Suppressor macrophage treated with lipopolysaccharide for 4 hours (primary cell): ENCODE measurements at regions not wholly inside any gene's neighbourhood (a gene's known extent, or its start where the extent isn't known, plus 50 kb on each side); places are given as distances from the start of the nearest gene placed in this dataset.
"Not testable (repeated sequence)": the region's sequence is repeated elsewhere in the genome, so short reads cannot be mapped to it uniquely, and the experiment has no call there.

ENCODE experiments used
- DNase-seq: peaks from one replicate; pipeline ENCODE4 v3.0.0-alpha.2; 2020

DNA sequence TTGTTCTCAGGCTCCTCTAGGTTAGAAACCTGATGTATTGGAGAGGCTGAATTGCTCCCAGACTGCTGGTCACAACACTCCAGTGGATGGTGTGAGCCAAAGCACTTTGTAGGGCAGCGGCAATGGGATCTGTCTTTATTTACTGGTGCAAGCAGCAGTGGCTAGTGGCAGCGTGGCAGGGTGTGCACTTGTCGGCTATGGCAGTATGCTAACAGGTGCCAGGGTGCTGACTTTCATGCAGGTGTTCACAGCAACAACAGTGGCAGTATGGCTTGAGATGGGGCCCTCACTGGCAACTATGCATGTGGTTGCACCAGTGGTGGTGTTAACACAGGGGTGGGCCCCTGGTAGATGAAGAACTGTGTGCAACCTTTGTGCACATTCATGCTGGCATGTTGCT is 347.8 kb downstream of the DSC3 start:
- no peak for DNase-seq

DNA sequence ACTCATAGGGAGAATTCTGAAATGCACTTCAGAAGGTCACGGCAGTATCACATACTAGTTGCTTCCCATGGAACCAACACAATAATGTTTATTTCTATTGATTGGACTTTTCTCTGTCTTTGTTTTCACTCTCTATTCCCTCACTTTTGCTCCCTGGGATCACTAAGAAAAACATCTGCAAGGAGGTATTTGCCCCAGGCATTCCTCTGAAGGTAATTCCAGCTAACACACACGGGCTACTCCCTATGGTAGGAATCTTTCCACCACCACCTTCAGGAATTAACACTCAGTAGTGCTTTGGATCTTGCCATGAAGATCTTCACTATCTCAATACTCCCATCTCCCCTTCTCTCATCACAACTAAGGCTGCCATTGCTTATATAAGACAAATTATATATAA is 353.3 kb downstream of the DSC3 start:
- no peak for DNase-seq

DNA sequence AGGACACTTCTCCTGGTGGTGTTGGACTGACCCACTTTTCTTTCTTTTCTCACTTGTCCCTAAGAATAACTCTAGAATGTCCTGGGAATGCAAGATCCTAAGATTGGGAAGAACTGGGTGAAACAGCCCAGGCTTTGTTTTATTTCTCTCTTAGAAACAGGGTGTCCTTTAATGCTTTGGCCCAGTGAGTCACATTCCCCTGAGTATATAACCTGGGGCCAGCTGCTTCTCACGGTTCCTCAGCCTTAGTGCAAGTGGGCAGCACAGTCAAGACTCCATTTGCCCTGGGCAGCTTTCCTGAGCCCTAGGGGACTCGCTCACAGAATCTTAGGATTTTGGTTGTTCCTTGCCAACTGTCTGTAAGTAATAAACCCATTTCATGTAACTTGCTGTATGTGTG is 355.0 kb downstream of the DSC3 start:
- no peak for DNase-seq

- no peak for DNase-seq
Measured at GRCh38 chr18:30684825-30685481, 357.6 kb downstream of the DSC3 start.

DNA sequence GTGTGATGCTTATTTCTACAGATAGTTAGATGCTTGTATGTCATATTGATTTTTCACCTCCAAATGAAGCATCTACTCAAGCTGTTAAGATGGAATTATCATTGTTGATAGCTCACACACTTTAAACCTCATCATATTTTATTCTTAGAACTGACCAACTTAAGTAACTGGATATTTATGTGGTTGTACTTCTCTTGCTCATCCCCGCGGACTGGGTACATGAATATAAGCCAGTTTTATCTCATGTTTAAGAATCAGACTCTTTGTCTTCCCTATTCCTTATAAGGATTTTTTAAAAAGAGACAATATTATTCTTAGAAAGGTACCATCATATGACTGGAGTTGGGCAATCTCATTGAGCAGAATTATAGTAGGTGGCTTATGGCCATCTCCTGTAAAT is 358.7 kb downstream of the DSC3 start:
- no peak for DNase-seq

- no peak for DNase-seq
Measured at GRCh38 chr18:30682672-30683071, 359.9 kb downstream of the DSC3 start.

- DNase-seq, result no peak
Measured at GRCh38 chr18:30679285-30679930, 363.1 kb downstream of the DSC3 start.

- not testable (repeated sequence) for DNase-seq
Measured at GRCh38 chr18:30677813-30678212, 364.7 kb downstream of the DSC3 start.

- DNase-seq, result no peak
Measured at GRCh38 chr18:30676053-30676480, 366.5 kb downstream of the DSC3 start.

DNA sequence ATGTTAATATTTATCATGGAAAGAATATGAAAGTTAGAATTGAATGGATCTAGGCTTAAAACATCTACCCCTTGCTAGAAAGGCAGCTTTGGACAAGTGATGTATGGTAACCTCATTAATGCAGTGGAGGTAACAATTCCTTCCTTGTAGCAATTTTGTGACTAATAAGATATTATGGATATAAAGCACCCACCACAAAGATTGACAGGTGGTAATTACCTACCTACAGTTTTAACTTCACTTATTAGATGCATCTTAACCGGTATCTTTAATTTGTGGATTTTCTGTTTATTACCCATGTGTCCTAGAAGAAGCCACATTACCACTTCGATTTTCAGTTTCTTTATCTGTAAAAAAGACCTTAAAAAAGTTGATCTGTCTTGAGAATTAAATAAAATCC is 367.0 kb downstream of the DSC3 start:
- no peak for DNase-seq

GRCh38 chr18:30675072-30675471 is 367.5 kb downstream of the DSC3 start:
- no peak for DNase-seq

GRCh38 chr18:30674596-30674995 is 367.9 kb downstream of the DSC3 start:
- DNase-seq, result no peak

- not testable (repeated sequence) for DNase-seq
Measured at GRCh38 chr18:30672439-30672838, 370.1 kb downstream of the DSC3 start.

DNA sequence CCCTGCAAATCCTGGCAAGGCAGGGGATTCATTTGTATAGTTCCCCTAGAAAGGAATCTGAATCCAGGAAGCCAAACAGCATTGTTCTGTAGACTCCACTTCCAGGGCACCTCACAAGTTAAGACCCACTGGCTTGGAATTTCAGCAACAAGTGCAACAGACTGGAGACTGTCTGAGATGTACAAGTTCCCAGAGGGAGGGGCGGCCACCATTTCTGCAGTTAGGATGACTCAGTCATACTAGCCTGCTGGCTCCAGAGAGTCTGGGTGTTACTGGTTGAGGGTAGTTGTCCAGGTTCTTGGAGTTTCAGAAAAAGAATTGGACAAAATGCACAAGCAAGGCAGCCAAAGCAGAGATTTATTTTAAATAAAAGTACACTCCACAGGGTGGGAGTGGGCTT is 384.2 kb downstream of the DSC3 start:
- no peak for DNase-seq

- no peak for DNase-seq
Measured at GRCh38 chr18:30652387-30652786, 390.2 kb downstream of the DSC3 start.

DNA sequence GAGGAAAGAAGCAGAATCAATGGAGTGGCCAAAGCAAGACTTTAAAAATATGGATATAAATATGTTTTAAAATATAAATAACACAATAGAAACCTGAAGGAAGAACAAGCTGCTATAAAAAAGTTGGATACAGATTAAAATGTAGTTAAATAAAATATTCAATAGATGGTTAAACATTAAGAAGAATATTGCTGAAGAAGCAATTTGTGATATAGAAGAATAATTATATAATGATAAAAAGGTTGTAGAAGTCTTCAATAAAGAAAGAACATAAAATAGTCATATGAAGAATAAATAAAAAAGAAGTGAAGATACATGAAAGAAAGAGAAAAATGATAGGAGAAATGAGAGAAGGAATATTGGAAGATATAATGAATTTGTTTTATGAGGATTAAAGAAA is 392.0 kb downstream of the DSC3 start:
- DNase-seq, result no peak

DNA sequence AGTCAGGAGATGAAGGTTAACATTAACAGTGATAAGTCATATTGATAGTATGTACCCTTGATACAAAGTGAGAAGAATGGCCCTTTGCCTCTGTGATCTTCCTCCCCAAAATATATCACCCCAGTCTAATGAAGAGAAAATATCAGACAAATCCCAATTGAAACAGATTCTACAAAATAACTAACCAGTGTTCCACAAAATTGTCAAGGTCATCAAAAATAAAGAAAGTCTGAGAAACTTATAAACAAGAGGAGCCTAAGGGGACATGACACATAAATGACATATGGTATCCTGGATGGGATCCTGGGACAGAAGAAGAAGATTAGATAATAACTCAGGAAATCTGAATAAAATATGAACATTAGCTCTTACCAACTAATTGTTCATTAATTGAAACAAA is 398.4 kb downstream of the DSC3 start:
- no peak for DNase-seq

- DNase-seq, result no peak
Measured at GRCh38 chr18:30639361-30639760, 403.2 kb downstream of the DSC3 start.

DNA sequence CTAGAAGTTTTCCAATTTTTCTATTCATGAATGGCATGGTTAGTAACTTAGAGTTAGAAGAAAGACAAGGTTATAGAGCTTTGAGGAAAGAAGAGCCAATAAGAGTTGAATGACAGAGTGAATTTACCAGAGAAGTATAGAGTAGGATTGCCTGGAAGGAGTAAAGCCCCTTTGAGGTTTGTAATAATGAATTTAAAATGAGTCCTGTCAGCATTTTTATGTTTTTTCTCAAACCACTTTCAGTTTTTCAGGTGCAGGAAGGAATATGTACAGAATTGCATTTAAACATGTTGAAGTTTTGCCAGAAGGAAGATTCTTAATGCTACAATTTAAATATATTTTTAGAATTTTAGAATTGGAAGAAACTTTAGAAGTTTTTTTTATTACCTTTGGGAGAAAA is 408.3 kb downstream of the DSC3 start:
- no peak for DNase-seq

DNA sequence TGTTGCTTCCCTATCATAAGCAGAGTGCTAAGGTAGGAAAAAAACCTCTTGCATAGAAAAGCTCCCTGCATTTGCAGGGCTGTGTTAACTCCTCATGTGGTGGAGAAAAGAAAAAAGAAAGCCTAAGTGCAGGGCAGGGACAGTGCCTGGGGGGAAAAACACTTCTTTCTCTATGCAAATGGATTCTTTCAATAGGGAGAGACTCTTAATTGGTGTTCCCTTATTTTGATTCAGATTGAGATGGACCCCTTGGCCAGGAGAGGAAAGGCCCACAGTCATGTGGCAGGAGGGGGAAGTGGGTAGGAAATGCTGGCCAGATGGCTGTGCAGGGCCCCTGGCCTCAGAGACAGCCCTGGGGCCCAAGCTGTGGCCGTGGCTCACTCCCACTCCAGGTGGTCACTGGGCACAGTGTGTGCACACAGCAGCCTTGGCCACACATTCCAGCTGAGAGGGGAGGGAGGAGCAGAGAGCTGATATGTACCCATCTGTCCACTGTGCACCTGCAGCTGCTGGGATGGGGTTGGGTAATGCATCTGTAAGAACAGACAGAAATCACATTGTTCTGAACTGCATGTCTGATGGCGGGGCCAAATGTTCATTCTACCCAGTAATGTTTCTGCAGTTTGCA is 410.4 kb downstream of the DSC3 start:
- DNase-seq, result no peak

DNA sequence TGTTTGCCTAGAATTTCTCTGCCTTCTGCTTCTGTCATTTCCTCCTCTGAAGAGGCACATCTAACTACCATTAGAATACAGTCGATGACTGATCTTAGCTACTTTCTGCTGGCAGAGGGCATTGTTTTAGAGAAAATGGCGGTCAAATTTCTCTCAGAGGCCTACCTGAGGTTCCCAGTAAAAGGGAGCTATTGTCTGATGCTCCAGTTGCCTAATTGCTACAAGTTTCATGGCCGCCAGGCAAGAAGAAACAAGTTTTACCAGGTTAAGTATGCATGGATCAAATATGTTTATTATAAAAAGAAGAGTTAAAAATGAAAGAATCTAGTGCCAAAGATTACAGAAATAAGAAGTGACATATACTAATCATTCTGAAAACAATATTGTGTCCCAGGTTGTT is 416.6 kb downstream of the DSC3 start:
- DNase-seq, result no peak

DNA sequence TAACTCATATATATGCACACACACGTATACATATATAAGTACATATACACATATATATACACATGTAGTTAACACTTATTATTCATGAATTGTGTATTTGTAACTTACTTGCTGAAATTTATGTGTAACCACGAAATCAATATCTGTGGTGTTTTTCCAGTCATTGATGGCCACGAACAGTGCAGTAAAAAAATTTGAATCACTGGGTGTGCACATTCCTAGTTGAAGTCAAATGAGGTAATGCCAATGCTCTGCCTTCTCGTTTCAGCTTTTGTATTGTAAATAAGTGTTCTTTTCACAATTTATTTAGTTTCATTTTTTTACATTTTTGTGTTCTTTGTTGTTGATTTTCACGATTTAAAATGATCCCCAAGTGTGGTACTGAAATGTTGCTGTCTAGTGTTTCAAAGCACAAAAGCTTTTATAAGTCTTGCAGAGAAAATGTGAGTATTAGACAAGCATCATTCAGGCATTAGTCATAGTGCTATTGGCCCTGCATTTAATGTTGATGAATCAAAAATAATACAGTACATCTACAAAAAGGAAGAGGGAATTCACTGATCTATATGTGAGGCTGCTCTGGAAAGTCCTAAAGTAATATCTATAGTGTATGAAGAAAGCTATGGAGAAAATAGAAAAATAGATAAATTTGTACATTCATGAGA is 419.0 kb downstream of the DSC3 start:
- no peak for DNase-seq

- no peak for DNase-seq
Measured at GRCh38 chr18:30622635-30623034, 419.9 kb downstream of the DSC3 start.

GRCh38 chr18:30622104-30622503 is 420.4 kb downstream of the DSC3 start:
- no peak for DNase-seq
